Mammary epithelial cell (primary cell): ENCODE measurements at regions not wholly inside any gene's neighbourhood (a gene's known extent, or its start where the extent isn't known, plus 50 kb on each side); places are given as distances from the start of the nearest gene placed in this dataset.

Source experiments
- EZH2 ChIP-seq: IDR thresholded peaks from 2 replicates; pipeline ENCODE4 v1.6.1; 2012; ENCODE audit warnings: low read length, inconsistent platforms, borderline replicate concordance
- TF ChIP-seq, protein P1 (sequence below), 2 donors: IDR thresholded peaks in 1 of 2; conservative IDR thresholded peaks in 1 of 2; 2 replicates each; pipeline ENCODE4 v1.5.1; 2011 to 2012; ENCODE audit warnings: inconsistent platforms in 2 of 2, low read length in 2 of 2, mild to moderate bottlenecking in 2 of 2, control low read depth in 1 of 2, low read depth in 1 of 2; ENCODE audit not compliant: insufficient read depth in 1 of 2; ENCODE audit errors: extremely low read depth in 1 of 2

DNA sequence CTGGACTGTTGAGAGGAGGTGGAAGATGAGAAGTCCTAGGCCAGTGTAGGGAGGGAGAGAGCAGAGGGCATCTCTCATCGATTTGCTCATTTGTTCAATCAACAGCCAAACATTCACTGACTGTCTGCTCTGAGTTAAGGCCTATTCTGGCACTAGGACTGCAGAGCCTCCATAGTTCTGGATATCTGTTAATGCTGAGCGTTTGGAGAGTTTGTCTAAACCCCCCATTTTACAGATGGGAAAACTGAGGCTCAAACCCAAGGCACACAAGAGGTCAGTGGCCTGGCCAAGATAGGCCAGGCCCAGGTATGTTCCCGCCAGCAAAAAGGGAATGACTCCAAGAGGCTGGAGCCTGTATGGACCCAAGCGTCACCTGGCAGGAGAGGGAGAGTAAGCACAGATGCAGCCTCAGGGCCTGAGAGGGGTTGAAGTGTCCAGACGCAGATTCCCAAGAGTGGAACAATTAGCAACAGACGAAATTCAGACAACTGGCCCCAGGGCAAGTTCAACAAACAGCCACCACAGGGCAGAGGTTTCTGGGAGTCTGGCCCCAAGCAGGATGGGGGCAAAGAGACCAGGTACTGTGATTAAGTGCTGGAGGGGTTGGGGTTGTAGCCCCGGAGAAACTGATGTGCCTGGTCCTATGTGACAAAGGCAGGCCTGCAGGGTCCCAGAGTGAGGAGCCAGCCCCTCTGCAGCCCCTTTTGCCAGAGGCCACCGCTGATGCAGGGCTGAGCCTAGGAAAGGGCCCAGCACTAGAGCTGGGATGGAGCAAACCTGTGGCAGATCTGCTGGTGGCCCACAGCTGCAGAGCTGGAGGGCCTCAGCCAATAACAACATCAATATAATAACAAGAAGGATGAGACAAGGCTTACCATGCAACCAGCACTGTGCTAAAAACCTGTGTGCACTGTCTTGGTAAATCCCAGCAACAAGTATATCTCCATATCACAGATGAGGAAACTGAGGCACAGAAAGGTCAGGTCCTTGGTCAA is 245.1 kb upstream of the TLE3 start:
- TF ChIP-seq, protein P1, sequence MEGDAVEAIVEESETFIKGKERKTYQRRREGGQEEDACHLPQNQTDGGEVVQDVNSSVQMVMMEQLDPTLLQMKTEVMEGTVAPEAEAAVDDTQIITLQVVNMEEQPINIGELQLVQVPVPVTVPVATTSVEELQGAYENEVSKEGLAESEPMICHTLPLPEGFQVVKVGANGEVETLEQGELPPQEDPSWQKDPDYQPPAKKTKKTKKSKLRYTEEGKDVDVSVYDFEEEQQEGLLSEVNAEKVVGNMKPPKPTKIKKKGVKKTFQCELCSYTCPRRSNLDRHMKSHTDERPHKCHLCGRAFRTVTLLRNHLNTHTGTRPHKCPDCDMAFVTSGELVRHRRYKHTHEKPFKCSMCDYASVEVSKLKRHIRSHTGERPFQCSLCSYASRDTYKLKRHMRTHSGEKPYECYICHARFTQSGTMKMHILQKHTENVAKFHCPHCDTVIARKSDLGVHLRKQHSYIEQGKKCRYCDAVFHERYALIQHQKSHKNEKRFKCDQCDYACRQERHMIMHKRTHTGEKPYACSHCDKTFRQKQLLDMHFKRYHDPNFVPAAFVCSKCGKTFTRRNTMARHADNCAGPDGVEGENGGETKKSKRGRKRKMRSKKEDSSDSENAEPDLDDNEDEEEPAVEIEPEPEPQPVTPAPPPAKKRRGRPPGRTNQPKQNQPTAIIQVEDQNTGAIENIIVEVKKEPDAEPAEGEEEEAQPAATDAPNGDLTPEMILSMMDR (conservative IDR thresholded peaks at IDR 0.05 in 1 of 2, IDR thresholded peaks at IDR 0.05 in 1 of 2; ENCODE audit: extremely low read depth in 1 of 2, insufficient read depth in 1 of 2, low read depth in 1 of 2, low read length in 2 of 2) = no peak
- TF ChIP-seq EZH2 = no peak
